MM.1S (cell line): ENCODE measurements at regions not wholly inside any gene's neighbourhood (a gene's known extent, or its start where the extent isn't known, plus 50 kb on each side); places are given as distances from the start of the nearest gene placed in this dataset.

Source experiments
- EZH2 ChIP-seq: fragments of 300-600 bp; sonication (generic); optimal IDR thresholded peaks from 2 replicates; pipeline ENCODE3; 2017; ENCODE audit warnings: low read depth, mild to moderate bottlenecking, antibody characterized with exemption, low read length, mixed read lengths
- TF ChIP-seq, protein P1 (sequence below): fragments of 300-600 bp; sonication (generic); IDR thresholded peaks from 2 replicates; pipeline ENCODE4 v1.5.1; 2016; ENCODE audit warnings: antibody characterized with exemption, low read length, mixed read lengths

- TF ChIP-seq, protein P1, sequence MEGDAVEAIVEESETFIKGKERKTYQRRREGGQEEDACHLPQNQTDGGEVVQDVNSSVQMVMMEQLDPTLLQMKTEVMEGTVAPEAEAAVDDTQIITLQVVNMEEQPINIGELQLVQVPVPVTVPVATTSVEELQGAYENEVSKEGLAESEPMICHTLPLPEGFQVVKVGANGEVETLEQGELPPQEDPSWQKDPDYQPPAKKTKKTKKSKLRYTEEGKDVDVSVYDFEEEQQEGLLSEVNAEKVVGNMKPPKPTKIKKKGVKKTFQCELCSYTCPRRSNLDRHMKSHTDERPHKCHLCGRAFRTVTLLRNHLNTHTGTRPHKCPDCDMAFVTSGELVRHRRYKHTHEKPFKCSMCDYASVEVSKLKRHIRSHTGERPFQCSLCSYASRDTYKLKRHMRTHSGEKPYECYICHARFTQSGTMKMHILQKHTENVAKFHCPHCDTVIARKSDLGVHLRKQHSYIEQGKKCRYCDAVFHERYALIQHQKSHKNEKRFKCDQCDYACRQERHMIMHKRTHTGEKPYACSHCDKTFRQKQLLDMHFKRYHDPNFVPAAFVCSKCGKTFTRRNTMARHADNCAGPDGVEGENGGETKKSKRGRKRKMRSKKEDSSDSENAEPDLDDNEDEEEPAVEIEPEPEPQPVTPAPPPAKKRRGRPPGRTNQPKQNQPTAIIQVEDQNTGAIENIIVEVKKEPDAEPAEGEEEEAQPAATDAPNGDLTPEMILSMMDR = no peak
- no peak for TF ChIP-seq EZH2
These were observed 399.0 kb upstream of the HNRNPA3 start for GRCh38 chr2:176813621-176814049.
